ENCODE measurements at regions not wholly inside any gene's neighbourhood (a gene's known extent, or its start where the extent isn't known, plus 50 kb on each side); places are given as distances from the start of the nearest gene placed in this dataset.
"Not testable (repeated sequence)": the region's sequence is repeated elsewhere in the genome, so short reads cannot be mapped to it uniquely, and the experiment has no call there.

DNA sequence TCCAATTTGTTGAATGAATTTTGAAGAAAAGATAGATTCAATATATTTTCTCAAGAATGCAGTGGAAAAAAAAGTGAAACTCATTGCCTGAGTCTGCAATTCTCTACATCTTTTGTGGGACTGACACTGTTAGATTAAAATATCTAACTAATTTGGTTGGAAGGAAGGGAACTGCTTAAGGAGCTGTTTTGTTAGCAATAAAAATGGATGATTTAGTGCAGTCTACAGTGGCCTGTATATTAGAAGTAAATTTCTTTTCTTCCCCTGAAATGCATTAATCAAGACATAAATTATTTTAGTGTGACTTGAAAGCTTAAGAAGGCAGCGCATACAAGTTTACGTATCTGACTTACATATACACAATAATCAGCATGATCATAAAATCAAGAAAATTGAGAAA is 1332.6 kb downstream of the EPHA7 start:
- no peak for DNase-seq (ENCODE audit: low read depth in 2 of 2)

DNA sequence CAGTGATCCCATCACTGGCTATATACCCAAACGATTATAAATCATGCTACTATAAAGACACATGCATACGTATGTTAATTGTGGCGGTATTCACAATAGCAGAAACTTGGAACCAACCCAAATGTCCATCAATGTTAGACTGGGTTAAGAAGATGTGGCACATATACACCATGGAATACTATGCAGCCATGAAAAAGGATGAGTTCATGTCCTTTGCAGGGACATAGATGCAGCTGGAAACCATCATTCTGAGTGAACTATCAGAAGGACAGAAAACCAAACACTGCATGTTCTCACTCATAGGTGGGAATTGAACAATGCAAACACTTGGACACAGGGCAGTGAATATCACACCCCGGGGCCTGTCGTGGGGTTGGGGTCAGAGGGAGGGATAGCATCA is 1335.4 kb downstream of the EPHA7 start:
- DNase-seq (ENCODE audit: low read depth in 2 of 2), result not testable (repeated sequence)

DNA sequence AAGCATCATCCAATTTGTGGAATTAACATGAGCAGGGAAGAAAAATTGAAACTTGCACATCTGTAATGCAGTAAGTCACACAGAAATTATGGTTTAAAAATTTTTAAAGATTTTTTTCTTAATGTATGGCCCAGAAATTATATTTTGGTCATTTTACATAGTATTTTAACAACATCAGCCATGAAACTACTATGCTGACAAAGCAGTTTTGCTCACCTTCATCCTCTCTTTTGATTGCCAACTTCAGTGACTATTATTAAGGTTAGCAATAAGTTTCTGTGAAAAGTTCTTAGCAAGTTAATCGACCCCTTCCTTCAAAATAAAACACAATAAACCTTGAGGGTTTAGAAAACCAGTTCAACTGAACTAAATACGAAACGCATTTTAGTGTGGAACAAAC is 1347.0 kb downstream of the EPHA7 start:
- DNase-seq (ENCODE audit: low read depth in 2 of 2), result no peak

DNA sequence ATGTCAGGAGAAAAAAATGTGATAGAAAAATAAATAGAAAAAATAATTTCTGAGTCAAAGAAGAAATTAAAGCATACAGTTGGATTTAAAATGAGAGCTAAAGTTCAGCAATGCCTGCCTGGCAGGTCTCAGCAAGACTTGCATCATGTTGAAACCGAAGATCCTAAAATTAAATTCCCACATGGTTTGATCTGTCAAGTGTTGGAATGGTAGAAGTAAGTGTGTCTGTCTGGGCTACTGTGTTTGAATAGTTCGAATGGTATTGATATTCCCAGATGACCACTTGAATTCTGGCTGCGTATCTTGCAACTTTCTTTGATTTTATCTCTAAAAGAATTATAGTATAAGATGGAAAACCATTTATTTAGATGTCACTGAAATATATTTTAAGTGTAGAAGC is 1349.6 kb downstream of the EPHA7 start:
- no peak for DNase-seq (ENCODE audit: low read depth in 2 of 2)

DNA sequence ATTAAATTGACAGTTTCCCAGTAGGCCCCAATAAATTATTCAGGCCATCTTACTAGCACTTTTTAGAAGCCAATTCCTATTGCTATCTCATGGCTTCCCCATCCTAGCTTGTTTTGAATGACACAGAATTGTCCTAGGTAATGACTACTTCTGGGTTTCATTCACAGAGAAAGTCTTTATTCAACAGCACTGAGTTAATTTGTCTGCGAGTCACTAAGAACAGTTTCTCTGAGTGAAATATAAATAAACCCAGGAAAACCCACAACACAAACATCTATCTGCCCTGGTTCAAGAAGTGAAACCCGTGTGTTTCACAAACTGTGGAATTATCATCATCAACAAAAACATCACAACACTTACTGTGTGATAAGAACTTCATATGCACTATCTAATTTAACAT is 1366.8 kb downstream of the EPHA7 start:
- DNase-seq (ENCODE audit: low read depth in 2 of 2), result no peak

DNA sequence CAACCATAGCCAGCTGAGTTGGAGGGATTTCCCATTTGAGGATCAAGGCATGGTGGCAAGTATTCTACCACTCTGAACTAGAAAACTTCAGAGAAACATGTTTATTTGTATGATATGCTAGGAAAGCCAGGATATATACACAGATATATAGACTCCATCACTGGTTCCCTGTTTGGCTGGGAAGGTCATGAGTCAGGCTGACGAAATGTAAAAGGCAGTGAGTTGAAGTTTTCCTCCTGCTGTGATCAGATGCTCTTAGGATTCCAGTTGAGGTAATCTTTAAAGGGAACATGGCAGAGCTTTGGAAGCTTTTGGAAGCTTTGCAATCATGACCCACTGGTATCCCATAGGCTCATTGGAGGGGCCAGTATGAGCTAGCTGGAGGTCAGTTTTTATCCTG is 1369.1 kb downstream of the EPHA7 start:
- no peak for DNase-seq (ENCODE audit: low read depth in 2 of 2)

DNA sequence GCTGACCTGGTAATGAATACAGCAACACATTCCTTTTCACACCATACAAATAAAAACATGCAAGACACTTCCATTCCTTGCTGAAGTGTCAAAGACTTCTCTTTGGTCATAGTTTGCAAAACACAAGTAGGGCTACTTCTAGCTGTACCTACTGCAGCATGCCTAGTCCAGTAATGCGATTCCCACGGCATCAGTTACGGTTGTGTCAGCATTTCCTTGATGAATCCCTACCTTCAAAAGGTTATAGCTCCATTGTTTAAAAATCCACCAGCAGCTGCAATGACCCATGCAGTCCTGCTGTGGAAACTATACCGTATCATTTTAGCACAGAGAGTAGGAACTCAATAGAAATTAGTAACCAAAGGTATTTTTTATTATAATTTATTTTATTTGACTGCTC is 1371.5 kb downstream of the EPHA7 start:
- no peak for DNase-seq (ENCODE audit: low read depth in 2 of 2)

DNA sequence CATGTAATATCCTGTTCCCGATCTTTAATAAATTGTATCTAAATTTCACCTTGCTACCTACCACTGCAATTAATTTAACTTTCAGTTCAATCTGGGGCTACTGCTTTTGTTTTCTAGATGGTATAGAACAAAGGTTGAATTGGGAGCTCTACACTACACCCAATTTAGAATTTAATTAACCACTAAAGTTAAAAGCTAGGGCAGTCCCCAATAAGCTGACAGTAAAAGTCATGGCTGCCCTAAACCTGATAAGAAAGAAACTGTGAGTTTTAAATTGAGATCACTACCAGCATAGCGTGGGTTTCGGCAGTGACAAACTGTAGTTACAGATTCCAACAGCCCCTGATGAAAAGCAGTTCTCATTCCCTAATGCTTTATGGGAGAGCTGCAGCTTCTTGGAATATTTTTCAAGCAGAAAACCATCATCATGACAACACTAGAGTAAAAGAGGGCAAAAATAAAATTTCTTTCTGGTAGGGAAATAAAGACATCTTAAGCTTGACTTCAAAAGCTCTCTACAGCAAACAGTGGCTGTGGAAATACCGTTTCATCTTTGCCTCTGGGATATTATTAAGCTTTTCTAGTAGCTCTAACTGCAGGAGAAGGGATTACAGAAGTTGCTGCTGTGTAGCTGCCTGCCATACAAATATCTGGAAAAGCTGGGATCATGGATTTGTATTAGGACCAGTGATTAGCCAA is 1372.1 kb downstream of the EPHA7 start:
- no peak for DNase-seq (ENCODE audit: low read depth in 2 of 2)

DNA sequence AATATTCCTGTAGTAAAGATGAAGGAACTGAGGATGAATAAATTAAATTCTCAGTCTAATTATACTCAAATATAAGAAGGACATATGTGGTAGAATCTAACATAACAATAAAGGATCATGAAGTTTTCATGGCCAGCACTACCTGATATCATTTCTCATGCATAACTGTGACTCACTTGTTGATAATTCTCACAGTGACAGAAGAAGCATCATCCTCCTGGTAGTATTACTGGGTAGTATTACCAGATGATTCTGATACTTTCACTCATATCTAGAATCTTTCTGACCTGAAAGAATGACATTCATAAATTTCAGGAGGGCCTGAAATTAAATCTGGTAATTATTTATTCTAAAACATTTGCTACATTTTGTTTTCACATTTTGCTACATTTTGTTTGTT is 1375.0 kb downstream of the EPHA7 start:
- no peak for DNase-seq (ENCODE audit: low read depth in 2 of 2)

DNA sequence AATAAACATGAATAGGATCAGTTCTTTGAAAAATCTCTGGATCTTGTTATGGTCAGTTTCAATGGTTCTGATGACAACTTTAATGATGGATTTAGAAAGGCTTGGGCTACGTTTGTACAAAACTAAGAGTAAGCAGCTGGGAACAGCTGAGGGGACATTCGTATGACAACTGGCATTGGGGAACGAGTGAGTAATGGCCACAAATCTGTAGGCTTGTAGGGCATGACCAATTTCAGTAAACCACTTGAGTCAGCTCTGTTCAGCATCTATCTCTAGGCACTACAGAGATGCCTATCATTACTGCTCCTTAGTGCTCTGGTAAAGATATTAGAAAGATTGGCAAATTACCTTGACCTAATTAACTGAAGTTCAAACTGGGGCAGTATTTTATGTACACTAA is 1375.6 kb downstream of the EPHA7 start:
- no peak for DNase-seq (ENCODE audit: low read depth in 2 of 2)

DNA sequence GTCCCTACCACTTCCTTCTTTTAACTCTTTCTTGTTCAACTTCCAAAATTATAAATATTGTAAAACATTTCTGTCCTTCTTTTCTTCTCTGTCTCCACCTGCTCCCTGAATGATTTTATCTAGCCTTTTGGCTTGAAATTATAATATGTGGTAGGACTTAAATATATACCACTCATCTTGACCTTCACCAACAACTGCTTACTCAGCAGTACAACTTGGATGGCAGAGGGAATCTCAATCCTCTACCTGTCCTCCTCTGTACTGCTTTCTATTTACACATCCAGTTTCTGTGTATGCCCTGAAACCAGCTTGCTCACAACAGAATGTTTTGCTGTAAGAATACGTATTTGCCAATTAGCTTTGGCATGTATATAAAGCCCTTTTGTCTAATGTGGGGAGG is 1392.5 kb downstream of the EPHA7 start:
- DNase-seq (ENCODE audit: low read depth in 2 of 2), result no peak

DNA sequence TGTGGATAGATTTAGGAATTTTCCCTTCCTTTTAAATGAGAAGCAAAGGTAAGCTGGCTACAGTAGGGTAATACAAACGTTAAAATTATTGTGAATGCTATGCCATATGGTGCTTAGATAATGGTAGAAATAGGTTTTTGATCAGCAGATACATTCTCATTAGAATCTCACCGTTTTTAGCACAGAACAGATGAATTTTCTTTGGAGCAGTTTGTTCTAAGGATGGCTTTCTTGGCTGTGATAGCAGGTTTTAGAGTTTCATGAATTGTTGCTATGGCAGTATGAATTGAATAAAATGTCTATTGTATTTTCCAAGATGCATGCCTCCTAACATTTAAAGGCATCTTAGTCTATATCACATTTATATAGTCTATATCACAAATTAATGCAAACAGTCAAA is 1394.5 kb downstream of the EPHA7 start:
- no peak for DNase-seq (ENCODE audit: low read depth in 2 of 2)

DNA sequence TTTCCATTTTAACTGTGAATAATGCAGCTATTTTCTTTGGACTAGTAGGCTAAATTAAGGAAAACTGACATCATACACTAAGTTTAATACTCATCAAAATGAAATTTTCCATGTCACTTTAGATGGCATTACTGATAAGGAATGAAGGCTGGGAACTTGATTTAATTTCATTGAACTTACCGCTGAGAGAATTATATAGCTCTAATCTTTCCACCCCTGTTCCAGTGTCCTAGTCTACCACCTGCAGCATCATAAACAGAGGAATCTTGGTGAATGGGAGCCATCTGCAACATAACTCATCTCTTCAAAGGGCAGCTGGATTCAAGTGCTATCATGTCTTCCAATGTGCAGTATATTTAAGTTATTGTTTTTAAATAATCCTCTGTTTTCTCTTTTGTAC is 1395.2 kb downstream of the EPHA7 start:
- no peak for DNase-seq (ENCODE audit: low read depth in 2 of 2)

DNA sequence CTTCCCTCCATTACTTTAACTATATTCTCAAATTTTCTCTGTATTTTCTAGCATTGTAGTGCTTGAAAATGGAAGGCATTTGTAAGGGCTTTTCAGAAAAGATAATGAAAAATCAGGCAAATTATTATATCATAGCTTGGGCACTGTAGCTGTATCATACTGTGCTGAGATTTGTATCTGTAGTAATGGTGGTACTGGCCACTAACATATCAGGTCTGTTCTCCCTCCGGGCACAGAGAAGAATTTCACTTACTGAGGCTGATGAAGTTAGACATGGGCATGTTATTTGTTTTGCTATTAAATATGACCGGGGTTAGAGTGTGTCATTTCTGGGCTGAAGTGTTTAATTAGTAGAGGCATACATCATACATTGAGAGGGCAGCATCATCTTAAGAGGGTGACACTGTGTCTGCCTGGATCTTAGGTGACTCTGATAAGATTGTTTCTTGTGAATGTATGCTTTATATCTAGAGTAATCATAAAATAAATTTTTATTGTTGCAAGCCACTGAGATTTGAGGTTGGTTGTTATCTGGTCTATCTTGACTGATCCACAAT is 1395.9 kb downstream of the EPHA7 start:
- no peak for DNase-seq (ENCODE audit: low read depth in 2 of 2)

DNA sequence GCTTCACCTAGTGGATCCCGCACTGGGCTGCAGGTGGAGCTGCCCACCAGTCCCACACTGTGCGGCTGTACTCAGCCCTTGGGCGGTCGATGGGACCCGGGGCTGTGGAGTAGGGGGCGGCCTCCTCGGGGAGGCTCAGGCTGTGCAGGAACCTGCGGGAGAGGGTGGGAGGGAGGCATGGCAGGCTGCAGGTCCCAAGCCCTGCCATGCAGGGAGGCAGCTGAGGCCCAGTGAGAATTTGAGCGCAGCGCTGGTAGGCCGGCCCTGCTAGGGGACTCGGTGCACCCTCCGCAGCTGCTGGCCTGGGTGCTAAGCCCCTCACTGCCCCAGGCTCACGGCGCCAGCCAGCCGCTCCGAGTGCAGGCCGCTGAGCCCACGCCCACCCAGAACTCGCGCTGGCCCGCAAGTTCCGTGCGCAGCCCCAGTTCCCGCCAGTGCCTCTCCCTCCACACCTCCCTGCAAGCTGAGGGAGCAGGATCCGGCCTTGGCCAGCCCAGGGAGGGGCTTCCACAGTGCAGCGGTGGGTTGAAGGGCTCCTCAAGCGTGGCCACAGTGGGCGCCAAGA is 1407.6 kb downstream of the EPHA7 start:
- no peak for DNase-seq (ENCODE audit: low read depth in 2 of 2)

DNA sequence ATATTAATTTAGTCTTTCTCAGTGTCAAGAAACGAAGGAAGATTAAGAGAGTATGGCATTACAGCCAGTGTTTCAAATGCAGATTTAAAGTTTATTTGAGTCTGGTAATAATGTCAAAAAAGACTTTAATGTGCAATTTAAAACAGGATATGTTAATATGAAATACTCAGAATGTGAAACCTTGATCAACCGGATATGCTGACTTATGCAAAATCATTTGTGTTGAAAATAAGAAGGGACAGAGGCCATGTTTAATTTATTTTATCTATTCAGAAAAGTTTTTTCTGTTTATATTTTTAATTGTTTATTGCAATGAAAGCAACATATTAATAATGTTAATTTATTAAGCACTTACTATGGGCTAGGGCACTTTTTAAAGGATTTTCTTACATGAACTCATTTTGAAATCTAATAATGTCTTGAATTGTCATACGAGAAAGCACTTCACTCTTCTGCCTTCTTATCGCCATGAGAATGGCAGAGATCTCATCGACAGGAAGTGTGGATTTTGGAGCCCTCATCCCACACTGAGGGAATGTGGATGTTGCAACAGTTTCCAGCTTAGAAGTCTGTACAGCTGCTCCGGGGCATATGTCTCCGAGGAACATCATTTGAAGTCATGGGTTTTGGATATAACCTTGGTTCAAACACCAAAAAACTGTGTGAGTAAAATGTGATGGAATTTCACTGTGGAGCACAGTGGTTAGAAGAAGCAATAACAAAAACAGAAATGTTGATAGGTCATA is 1410.4 kb downstream of the EPHA7 start:
- no peak for DNase-seq (ENCODE audit: low read depth in 2 of 2)

DNA sequence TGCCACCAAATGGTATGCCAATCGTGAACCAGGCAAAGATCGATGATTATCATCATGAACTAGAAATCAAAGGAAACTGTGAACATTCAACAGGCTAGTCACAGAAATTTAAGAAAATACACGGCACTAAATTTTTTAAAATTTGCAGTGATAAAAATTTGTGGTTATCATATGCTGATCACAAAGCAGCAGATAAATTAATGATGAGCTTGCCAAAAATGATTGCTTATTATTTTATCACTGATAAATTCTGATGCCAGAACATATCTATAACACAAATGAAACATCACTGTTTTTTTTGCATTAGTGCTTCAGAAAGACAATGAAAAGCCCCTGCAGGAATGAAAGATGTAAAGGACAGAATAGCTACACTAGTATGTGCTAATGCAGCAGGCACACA is 1413.2 kb upstream of the MAP3K7 start:
- no peak for DNase-seq (ENCODE audit: low read depth in 2 of 2)

DNA sequence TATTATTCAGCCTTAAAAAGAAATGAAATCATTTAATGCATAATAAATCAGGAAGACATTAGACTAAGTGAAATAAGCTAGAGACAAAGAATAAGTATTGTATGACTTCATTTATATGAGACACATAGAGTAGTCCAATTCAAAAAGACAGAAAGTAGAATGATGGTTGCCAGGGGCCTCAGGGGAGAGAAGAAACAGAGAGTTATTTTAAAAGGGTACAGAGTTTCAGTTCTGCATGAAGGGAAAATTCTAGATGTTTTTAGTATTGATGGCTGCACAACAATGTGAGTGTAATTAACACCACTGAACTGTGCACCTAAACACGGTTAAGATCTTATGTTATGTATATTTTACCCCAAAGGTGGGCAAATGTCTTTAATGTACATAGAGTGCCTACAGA is 1407.9 kb upstream of the MAP3K7 start:
- no peak for DNase-seq (ENCODE audit: low read depth in 2 of 2)

DNA sequence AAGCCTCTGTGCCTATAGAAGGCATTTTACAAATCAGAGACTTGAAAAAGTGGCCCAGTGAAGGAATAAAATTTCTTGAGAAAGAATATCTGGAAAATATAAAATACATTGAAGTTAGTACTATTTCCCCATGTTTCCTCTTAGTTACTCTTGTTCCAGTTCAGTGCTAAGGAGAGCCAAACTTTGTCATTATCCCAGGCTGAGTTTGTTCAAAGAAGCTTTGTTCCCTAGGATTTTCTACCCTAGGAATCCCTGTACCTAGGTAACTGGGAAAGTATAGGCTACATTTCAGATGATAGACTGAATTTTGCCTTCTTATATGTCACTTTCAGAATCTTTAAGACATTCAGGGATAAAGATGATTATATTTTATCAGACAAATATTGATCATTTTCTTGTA is 1395.7 kb upstream of the MAP3K7 start:
- no peak for DNase-seq (ENCODE audit: low read depth in 2 of 2)

DNA sequence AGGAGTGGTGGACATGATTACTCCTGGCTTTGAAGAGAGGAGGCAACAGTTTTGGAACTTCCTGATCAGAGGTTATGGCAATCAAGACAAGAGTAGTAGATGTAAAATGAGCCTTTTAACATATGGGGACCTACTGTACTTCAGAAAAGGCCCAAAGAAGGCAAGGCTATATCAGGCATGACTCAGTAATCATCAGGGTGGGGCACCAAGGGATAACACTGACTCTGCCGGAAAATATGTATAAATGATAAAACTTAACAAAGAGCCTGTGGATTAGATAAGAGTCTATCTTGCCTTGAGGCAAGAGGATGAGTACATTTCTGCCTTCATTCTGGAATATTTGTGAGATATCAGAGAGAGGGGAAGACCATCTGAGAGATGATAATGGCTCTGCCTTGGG is 1389.9 kb upstream of the MAP3K7 start:
- DNase-seq (ENCODE audit: low read depth in 2 of 2), result no peak

DNA sequence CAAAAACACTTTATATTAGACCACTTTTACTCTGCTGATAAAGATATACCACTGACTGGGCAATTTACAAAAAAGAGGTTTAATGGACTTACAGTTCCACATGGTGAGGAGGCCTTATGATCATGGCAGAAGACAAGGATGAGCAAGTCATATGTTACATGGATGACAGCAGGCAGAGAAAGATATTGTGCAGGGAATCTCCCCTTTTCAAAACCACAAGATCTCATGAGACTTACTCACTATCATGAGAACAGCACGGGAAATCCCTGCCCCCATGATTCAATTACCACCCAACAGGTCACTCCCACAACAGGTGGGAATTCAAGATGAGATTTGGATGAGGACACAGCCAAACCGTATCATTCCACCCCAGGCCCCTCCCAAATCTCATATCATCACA is 1383.8 kb upstream of the MAP3K7 start:
- no peak for DNase-seq (ENCODE audit: low read depth in 2 of 2)

DNA sequence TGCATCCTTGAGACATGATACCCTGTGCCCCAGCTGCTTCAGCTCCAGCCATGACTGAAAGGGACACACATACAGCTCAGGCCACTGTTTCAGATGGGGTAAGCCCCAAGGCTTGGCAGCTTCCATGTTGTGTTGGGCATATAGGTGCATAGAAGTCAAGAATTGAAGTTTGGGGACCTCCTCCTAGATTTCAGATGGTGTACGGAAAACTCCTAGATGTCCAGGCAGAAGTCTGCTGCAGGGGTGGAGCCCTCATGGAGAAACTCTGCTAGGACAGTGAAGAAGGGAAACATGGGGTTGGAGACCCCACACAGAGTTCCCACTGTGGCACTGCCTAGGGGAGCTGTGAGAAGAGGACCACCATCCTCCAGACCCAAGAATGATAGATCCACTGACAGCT is 1379.0 kb upstream of the MAP3K7 start:
- DNase-seq (ENCODE audit: low read depth in 2 of 2), result no peak

DNA sequence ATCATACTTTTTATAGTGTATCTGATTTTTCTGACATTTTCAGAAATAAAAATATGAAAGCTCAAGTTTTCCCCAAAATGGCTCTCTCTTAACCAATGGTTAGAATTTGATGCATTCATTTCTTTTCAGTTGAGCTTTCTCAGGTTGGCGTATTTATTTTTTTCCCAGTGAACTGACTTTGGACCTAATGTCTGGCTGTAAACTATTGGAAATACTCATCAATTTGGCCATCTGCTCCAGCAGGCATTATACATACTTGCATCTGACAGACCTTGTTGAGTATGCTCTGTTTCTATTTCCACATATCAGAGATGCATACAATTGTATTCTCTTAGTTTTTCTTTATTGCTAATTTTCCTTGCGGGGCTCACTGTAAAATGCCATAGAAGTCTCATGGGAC is 1374.8 kb upstream of the MAP3K7 start:
- DNase-seq (ENCODE audit: low read depth in 2 of 2), result no peak
